B cell (primary cell): ENCODE measurements at regions not wholly inside any gene's neighbourhood (a gene's known extent, or its start where the extent isn't known, plus 50 kb on each side); places are given as distances from the start of the nearest gene placed in this dataset.

Source experiments
- ATAC-seq: fragments of 200-7000 bp; cut with Tn5 transposase; one replicate; pipeline ENCODE4 v1.10.0; 2021; ENCODE audit warnings: low read depth, mild to moderate bottlenecking, moderate number of reproducible peaks, moderate library complexity
- CTCF ChIA-PET: fragments of 350-600 bp; sonication (Branson Sonifier 250); formaldehyde crosslinking; loops from one replicate; lab custom pipeline; 2021; ENCODE audit warnings: antibody characterized with exemption, inconsistent platforms; lab: Charles Lee
- POLR2A ChIA-PET: fragments of 350-600 bp; sonication (Branson Sonifier 250); formaldehyde crosslinking; loops from one replicate; lab custom pipeline; 2021; ENCODE audit warnings: antibody characterized with exemption; lab: Charles Lee
- DNase-seq: peaks from one replicate; pipeline ENCODE4 v3.0.0; 2013
- H2AFZ ChIP-seq: 2 replicates; pipeline ENCODE4 v1.6.1; 2012; ENCODE audit warnings: mild to moderate bottlenecking, low read depth, low read length; ENCODE audit not compliant: insufficient read depth, poor library complexity, severe bottlenecking
- H3K27ac ChIP-seq, 2 donors: 1 replicate in 1 of 2; 2 replicates in 1 of 2; pipeline ENCODE4 v1.5.1; 2012 to 2013; ENCODE audit warnings: low read length in 2 of 2, mild to moderate bottlenecking in 2 of 2, moderate library complexity in 1 of 2
- H3K27me3 ChIP-seq, 4 experiments: fragments of 200-600 bp in 1 of 4; sonication (generic) in 1 of 4; replicated peaks in 1 of 4; 1 replicate in 2 of 4; 2 replicates in 2 of 4; pipeline versions ENCODE4 v1.6.1 to v1.7.0; 2013 to 2016; ENCODE audit warnings: low read length in 3 of 4, mild to moderate bottlenecking in 2 of 4, mixed read lengths in 1 of 4, moderate library complexity in 1 of 4; ENCODE audit not compliant: insufficient read depth in 4 of 4, control insufficient read depth in 3 of 4; ENCODE audit errors: control extremely low read depth in 1 of 4
- H3K36me3 ChIP-seq, 2 experiments: replicated peaks in 1 of 2; 1 replicate in 1 of 2; 2 replicates in 1 of 2; pipeline versions ENCODE4 v1.6.1 to v1.7.1; 2013; ENCODE audit warnings: low read length in 1 of 2; ENCODE audit not compliant: insufficient read depth in 2 of 2, control insufficient read depth in 1 of 2; ENCODE audit errors: control extremely low read depth in 1 of 2, extremely low read depth in 1 of 2
- H3K4me1 ChIP-seq, 2 donors: fragments of 200-600 bp in 1 of 2; sonication (generic) in 1 of 2; 1 replicate in 1 of 2; 2 replicates in 1 of 2; pipeline versions ENCODE4 v1.5.1 to v1.6.1; 2013 to 2017; ENCODE audit warnings: low read length in 2 of 2; ENCODE audit not compliant: control insufficient read depth in 2 of 2, insufficient read depth in 2 of 2
- H3K4me2 ChIP-seq: replicated peaks from 2 replicates; pipeline ENCODE3; 2012; ENCODE audit warnings: mild to moderate bottlenecking, low read depth, low read length; ENCODE audit not compliant: poor library complexity, severe bottlenecking
- H3K4me3 ChIP-seq, 5 experiments: fragments of 200-600 bp in 1 of 5; sonication (generic) in 1 of 5; 1 replicate in 3 of 5; 2 replicates in 2 of 5; pipeline versions ENCODE4 v1.5.1 to v1.7.0; 2011 to 2016; ENCODE audit warnings: low read length in 4 of 5, mild to moderate bottlenecking in 4 of 5, low read depth in 2 of 5, control low read depth in 1 of 5, moderate library complexity in 1 of 5; ENCODE audit not compliant: insufficient read depth in 1 of 5; ENCODE audit errors: control extremely low read depth in 1 of 5, extremely low read depth in 1 of 5
- H3K79me2 ChIP-seq: fragments of 200-600 bp; sonication (generic); one replicate; pipeline ENCODE4 v1.6.0; 2016; ENCODE audit warnings: low read length; ENCODE audit not compliant: control insufficient read depth, insufficient read depth
- H3K9ac ChIP-seq: fragments of 200-600 bp; sonication (generic); 2 replicates; pipeline ENCODE4 v1.6.1; 2017; ENCODE audit warnings: mild to moderate bottlenecking, low read length, moderate library complexity
- H3K9me3 ChIP-seq, 3 donors: one replicate each; pipeline versions ENCODE4 v1.6.1 to v1.7.1; 2013; ENCODE audit warnings: low read length in 2 of 3; ENCODE audit not compliant: control insufficient read depth in 2 of 3, insufficient read depth in 1 of 3; ENCODE audit errors: control extremely low read depth in 1 of 3
- H4K20me1 ChIP-seq: 2 replicates; pipeline ENCODE4 v1.6.0; 2012; ENCODE audit warnings: mild to moderate bottlenecking, low read length; ENCODE audit not compliant: insufficient read depth, control insufficient read depth, poor library complexity, severe bottlenecking
- H3K27ac Mint-ChIP-seq: one replicate; pipeline ENCODE4 v1.8.0; 2021; ENCODE audit warnings: mixed read lengths
- H3K27me3 Mint-ChIP-seq: one replicate; pipeline ENCODE4 v1.8.0; 2021; ENCODE audit warnings: mixed read lengths
- H3K4me1 Mint-ChIP-seq: one replicate; pipeline ENCODE4 v1.8.0; 2021; ENCODE audit warnings: mixed read lengths
- H3K4me3 Mint-ChIP-seq: one replicate; pipeline ENCODE4 v1.8.0; 2021; ENCODE audit warnings: mixed read lengths
- H3K9me3 Mint-ChIP-seq: one replicate; pipeline ENCODE4 v1.8.0; 2022; ENCODE audit warnings: mixed read lengths; ENCODE audit not compliant: insufficient read depth
- EZH2 ChIP-seq: IDR thresholded peaks from 2 replicates; pipeline ENCODE4 v1.6.1; 2012; ENCODE audit warnings: borderline replicate concordance, low read depth, mild to moderate bottlenecking, moderate library complexity, low read length; ENCODE audit not compliant: insufficient read depth, poor library complexity, severe bottlenecking
- WGBS: methylation state at CpG from one replicate; pipeline ENCODE4 v1.1.5; 2013; ENCODE audit warnings: missing lambda C conversion rate; ENCODE audit not compliant: insufficient coverage; 5-methylcytosine and 5-hydroxymethylcytosine counted together
- intact Hi-C: fragments of 100-400 bp; cut with micrococcal nuclease; formaldehyde crosslinking; loops from one replicate; pipeline ENCODE4 v1.10.0; 2022
- TF ChIP-seq, protein P1 (sequence below): fragments of 200-600 bp; IDR thresholded peaks from one replicate; pipeline ENCODE4 v1.8.0; 2022; ENCODE audit warnings: antibody characterized with exemption, mild to moderate bottlenecking

DNA sequence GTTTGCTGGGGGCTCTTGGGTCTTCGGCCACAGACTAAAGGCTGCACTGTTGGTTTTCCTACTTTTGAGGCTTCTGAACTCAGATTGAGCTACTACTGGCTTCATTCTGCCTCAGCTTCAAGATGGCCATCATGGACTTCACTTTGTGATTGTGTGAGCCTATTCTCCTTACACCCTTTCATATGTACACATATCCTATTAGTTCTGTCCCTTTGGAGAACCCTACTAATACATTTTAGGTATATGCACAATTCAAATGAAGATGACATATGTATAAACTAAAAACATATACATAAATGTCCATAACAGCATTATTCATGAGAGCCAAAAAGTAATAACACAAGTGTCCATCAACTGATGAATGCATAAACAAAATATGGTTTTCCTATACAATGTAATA is 75.7 kb downstream of the GPR37 start:
- Histone ChIP-seq H3K27ac (no peak overlapping the region), H3K9ac (no peak overlapping the region), H3K27me3 (no peaks in the 10 kb centered on the region), H2AFZ (no peak overlapping the region), H3K79me2 (no peaks in the 10 kb centered on the region), H3K36me3 (no peaks in the 10 kb centered on the region), H3K4me1 (no peaks in the 10 kb centered on the region), H3K4me3 (no peak overlapping the region), H4K20me1 (no peaks in the 10 kb centered on the region), H3K4me2 (no peak overlapping the region), H3K9me3 (no peaks in the 10 kb centered on the region)
- no peaks in the 10 kb centered on the region for H3K27me3 Mint-ChIP-seq
- H3K9me3 Mint-ChIP-seq = peaks cover 2% of the 10 kb centered on the region
- DNase-seq = no peak
- POLR2A ChIA-PET = no interaction called here
- H3K4me3 Mint-ChIP-seq = no peak overlapping the region
- TF ChIP-seq EZH2 = no peak
- TF ChIP-seq, protein P1, sequence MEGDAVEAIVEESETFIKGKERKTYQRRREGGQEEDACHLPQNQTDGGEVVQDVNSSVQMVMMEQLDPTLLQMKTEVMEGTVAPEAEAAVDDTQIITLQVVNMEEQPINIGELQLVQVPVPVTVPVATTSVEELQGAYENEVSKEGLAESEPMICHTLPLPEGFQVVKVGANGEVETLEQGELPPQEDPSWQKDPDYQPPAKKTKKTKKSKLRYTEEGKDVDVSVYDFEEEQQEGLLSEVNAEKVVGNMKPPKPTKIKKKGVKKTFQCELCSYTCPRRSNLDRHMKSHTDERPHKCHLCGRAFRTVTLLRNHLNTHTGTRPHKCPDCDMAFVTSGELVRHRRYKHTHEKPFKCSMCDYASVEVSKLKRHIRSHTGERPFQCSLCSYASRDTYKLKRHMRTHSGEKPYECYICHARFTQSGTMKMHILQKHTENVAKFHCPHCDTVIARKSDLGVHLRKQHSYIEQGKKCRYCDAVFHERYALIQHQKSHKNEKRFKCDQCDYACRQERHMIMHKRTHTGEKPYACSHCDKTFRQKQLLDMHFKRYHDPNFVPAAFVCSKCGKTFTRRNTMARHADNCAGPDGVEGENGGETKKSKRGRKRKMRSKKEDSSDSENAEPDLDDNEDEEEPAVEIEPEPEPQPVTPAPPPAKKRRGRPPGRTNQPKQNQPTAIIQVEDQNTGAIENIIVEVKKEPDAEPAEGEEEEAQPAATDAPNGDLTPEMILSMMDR = no peak
- intact Hi-C loops = no loop called here
- CTCF ChIA-PET = no interaction called here
- H3K4me1 Mint-ChIP-seq = no peaks in the 10 kb centered on the region
- 100% methylated on average over 1 of the region's 1 CpG for WGBS
- no peak for ATAC-seq
- no peak overlapping the region for H3K27ac Mint-ChIP-seq

DNA sequence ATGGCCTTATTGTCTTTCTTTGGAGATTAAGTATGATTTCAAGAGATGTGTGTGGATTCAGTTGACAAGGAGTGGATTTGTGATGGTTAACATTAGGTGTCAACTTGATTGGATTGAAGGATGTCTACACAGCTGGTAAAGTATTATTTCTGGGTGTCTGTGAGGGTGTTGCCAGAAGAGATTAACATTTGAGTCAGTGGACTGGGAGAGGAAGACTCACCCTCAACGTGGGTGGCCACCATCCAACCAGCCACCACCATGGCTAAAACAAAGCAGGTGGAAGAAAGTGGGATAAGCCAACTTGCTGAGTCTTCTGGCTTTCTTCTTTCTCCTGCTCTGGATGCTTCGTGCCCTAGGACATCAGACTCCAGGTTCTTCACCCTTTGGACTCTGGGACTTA is 76.1 kb downstream of the GPR37 start:
- no peak for ATAC-seq
- H3K27me3 ChIP-seq = no peaks in the 10 kb centered on the region
- no peaks in the 10 kb centered on the region for H3K36me3 ChIP-seq
- no peaks in the 10 kb centered on the region for H3K79me2 ChIP-seq
- ChIA-PET CTCF (no interaction called here), POLR2A (no interaction called here)
- H3K9me3 Mint-ChIP-seq = peaks cover 2% of the 10 kb centered on the region
- no peak overlapping the region for H3K27ac Mint-ChIP-seq
- no peak for DNase-seq
- no peak overlapping the region for H3K4me3 Mint-ChIP-seq
- no peaks in the 10 kb centered on the region for H3K27me3 Mint-ChIP-seq
- H3K27ac ChIP-seq = no peak overlapping the region
- no peak overlapping the region for H3K4me3 ChIP-seq
- WGBS = 35% methylated on average over 2 of the region's 2 CpGs
- no peak overlapping the region for H3K9ac ChIP-seq
- H3K9me3 ChIP-seq = no peaks in the 10 kb centered on the region
- H3K4me2 ChIP-seq = no peak overlapping the region
- no peak overlapping the region for H2AFZ ChIP-seq
- H3K4me1 Mint-ChIP-seq = no peaks in the 10 kb centered on the region
- H4K20me1 ChIP-seq = no peaks in the 10 kb centered on the region
- intact Hi-C loops = no loop called here
- TF ChIP-seq, protein P1 = no peak
- no peak for TF ChIP-seq EZH2
- no peaks in the 10 kb centered on the region for H3K4me1 ChIP-seq
